HG03460 (cell line): ENCODE measurements at regions not wholly inside any gene's neighbourhood (a gene's known extent, or its start where the extent isn't known, plus 50 kb on each side); places are given as distances from the start of the nearest gene placed in this dataset.

Experiments used
- ATAC-seq: cut with Tn5 transposase; IDR thresholded peaks from one replicate; pipeline ENCODE4 v1.9.1; 2021; ENCODE audit not compliant: unreplicated experiment

GRCh38 chr6:139494376-139494990 lies 120.0 kb upstream of the CITED2 start:
- ATAC-seq = no peak

- peak; percentile 74 for ATAC-seq
Measured at GRCh38 chr6:139490482-139490881, 116.0 kb upstream of the CITED2 start.

DNA sequence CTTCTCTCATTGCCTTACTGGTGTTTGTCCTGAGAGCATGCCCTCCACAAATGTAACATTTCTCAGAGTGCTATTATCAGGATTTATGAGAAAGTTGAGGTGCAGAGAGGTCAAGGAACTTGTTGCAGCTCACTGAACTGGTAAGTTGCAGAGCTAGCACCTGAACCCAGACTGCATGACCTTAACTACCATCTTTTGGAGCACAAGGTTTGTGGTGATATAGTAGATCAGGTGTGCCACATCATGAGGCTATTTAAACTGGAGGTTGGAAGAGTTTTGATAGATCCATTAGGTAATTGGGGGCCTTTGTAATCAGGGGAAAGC lies 112.0 kb upstream of the CITED2 start:
- ATAC-seq = no peak

DNA sequence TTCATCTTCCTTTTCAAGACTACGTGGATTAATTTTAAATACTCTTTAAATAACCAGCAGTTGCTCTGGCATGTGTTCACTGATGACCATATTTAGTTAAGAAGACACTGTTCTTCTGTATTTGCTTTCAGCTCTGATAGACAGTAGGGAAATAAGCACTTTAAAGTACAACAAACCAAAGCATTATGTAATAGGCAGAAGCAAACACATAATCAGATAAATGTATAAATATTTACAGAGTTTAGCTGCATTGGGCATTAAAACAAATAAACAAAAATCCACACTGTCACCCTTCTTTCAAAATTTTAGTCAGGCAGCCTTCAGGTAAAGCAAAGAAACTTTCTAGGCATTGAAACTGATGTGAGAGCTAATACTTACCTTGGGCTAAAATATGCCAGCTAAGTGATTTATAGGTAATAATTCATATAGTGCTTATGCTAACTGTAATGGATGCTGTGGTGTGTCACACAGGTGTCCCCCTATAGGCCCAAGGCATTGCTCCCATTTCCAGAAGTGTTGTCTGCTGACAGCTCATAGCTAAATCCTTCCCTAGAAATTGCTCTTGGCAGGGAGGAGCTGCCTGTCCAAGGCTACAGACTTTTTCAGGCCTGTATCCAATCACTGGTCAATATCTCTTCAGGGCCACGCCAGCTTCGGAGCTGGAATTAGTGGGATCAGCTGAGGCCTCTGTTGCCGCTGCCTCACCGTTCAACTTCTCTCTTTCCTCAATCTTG lies 111.5 kb upstream of the CITED2 start:
- ATAC-seq = no peak

- no peak for ATAC-seq
Measured at GRCh38 chr6:139485185-139485584, 110.7 kb upstream of the CITED2 start.

GRCh38 chr6:139483079-139483478 lies 108.6 kb upstream of the CITED2 start:
- ATAC-seq = no peak

DNA sequence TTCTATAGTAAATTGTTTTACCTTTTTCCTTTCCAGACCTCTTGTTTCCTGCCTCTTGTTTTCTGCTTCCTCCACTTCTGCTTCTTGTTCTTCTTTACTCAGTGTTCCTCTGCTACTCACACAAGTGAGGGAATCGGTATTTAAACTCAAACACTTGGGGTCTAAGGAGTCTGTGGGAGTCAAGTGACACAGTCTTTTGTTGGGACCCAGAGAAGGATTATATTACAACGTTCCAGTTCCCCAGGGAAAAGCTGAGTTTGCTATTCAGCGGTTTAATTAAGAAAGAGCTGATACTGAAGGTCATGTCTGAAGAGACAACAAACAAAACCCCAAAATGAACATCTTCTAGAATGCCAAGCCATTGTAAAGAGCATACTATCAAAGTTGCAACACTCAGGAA lies 107.8 kb upstream of the CITED2 start:
- ATAC-seq = no peak

- ATAC-seq = no peak
Measured at GRCh38 chr6:139480356-139481165, 106.1 kb upstream of the CITED2 start.

GRCh38 chr6:139479433-139480222 lies 105.2 kb upstream of the CITED2 start:
- no peak for ATAC-seq

- no peak for ATAC-seq
Measured at GRCh38 chr6:139475646-139476045, 101.2 kb upstream of the CITED2 start.

GRCh38 chr6:139475241-139475640 lies 100.8 kb upstream of the CITED2 start:
- no peak for ATAC-seq

GRCh38 chr6:139474145-139475108 lies 100.0 kb upstream of the CITED2 start:
- ATAC-seq = peak; percentile 57

DNA sequence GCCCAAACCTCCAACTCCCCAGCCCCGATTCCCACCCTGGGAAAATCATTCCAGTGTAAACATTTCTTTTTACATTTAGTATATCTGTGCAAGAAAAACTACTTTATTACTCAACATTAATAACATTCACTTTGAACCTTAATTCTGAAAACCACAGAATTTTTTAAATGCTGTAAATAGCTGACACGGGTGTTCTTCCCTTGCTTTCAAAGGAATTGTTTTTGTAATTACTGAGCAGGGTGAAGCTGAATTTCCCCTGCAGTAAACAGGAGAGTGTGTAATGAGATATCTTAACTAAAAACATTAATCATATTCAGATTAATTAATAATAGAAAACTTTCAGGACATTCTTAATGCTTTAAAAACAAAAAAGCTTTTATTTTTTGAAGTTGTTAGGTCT lies 99.3 kb upstream of the CITED2 start:
- ATAC-seq = no peak

- ATAC-seq = no peak
Measured at GRCh38 chr6:139473231-139473701, 98.8 kb upstream of the CITED2 start.

DNA sequence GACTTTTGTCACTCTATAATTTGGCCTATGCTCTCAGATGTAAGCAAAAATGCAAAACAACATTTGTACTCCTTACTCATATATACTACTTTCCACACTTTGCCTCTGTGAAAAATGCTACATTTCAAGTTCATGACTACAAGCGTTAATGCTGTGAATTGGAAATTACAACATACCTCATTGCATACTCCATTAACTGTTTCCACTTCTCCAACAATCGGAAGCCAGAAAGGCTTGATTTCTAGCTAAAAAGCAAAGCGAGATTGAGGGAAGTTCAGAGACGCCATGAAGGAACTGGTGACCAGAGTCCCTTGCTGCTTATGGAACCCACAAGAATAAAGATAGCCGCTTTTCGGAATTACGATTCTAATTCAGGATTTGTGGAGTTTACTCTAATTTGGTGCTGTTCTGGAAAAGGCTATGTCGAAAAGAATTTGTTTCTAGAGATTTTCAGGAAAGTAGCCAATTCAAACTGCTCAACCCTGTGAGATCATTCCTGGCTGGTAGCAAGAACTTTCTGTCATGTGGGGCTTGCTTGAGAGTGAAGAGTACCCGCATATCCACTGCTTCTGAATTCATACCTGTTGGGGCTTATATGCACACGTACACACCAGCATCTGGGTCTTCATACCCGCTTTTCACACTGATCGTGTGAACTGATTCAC lies 98.0 kb upstream of the CITED2 start:
- no peak for ATAC-seq

DNA sequence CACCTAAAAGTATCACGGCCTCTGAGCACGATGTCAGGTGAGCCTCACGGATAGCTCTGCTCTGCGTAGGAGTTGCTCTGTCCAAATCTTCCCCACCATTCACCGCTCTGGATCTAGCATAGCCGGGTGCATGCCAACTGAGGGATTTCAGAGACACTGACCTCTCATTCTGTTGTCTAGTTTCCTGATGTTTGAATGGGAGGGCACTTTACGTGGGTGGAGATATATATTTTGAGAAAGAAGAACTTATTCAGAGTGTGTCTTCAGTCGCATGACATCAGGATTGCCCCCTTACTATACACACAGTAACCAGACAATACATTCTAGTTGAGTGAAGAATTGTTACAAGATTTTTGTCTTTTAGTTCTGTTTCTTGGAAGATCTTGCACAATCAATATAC lies 96.5 kb upstream of the CITED2 start:
- ATAC-seq = no peak

DNA sequence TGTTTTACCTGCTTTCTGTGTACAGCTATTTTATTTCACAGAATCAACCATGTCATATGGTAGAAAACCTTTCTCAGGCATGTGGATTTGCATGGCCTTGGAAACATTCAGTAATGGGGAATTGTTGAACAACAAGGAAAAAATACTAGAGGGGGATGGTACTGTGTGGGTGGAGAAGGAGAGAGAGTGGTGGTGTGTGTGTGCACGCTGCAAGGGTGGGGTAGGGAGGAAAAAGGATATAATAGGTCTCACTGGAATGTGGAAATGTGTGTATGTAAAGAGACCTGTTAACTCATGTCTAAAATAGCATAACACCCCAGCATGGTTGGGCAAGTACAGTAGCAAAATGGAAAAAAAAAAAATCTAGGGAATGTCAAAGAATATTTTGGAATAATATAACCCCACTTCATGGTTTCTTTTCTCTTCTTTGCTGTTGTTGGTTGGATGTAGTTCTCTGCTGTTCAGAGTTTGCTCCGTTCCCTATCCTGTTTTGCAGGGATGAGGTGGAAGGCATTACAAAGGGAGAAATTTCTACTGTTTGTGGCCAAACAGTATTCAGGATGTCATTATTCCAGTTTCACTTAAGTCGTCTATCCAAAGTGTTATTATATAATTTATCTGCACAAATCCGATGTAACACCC lies 93.9 kb upstream of the CITED2 start:
- ATAC-seq = no peak

GRCh38 chr6:139457476-139457875 lies 83.0 kb upstream of the CITED2 start:
- ATAC-seq = no peak
